ENCODE measurements at regions not wholly inside any gene's neighbourhood (a gene's known extent, or its start where the extent isn't known, plus 50 kb on each side); places are given as distances from the start of the nearest gene placed in this dataset.

- H3K4me2 ChIP-seq: no peak overlapping the region
- peaks cover 5% of the 10 kb centered on the region; the same call in 1 of the 2 replicates for H3K9me2 ChIP-seq (ENCODE audit: insufficient read depth)
- no peak overlapping the region for H3K4me3 Mint-ChIP-seq
- no peaks in the 10 kb centered on the region for H3F3A ChIP-seq (replicated peaks; ENCODE audit: low read depth)
- no peaks in the 10 kb centered on the region for H3K79me2 ChIP-seq (replicated peaks; ENCODE audit: insufficient read depth)
- no peak overlapping the region for H3K4me3 ChIP-seq
- no peaks in the 10 kb centered on the region for H3K36me3 ChIP-seq (ENCODE audit: insufficient read depth)
- no peaks in the 10 kb centered on the region for H3K27me3 Mint-ChIP-seq (ENCODE audit: insufficient read depth, low read depth, poor library complexity)
- no peaks in the 10 kb centered on the region for H3K27me3 ChIP-seq (ENCODE audit: insufficient read depth)
- no peak overlapping the region for H3K27ac ChIP-seq (ENCODE audit: low read depth)
- peaks cover 10% of the 10 kb centered on the region; the same call in 2 of the 3 replicates for H3K4me1 Mint-ChIP-seq
- H3K36me3 Mint-ChIP-seq (ENCODE audit: low read depth): no peaks in the 10 kb centered on the region
- no peak for ATAC-seq
- DNase-seq (ENCODE audit: low spot score): no peak
- no peak for TF ChIP-seq JUNB (IDR thresholded peaks at IDR 0.05; ENCODE audit: unreplicated experiment)
- no peak for TF ChIP-seq ZNF114 (CRISPR knock-in tag; IDR thresholded peaks at IDR 0.05)
- no peak for TF ChIP-seq CREB1 (CRISPR knock-in tag; IDR thresholded peaks at IDR 0.05; ENCODE audit: low read depth)
- TF ChIP-seq CTCF (conservative IDR thresholded peaks at IDR 0.05; ENCODE audit: low read depth in 2 of 2): no peak
- no peak for TF ChIP-seq REST (IDR thresholded peaks at IDR 0.05; ENCODE audit: unreplicated experiment)
- no peak overlapping the region for H3K27ac Mint-ChIP-seq
- no peak overlapping the region for H2AFZ ChIP-seq
- H3K4me1 ChIP-seq (ENCODE audit: insufficient read depth): no peaks in the 10 kb centered on the region
- no peaks in the 10 kb centered on the region for H4K20me1 ChIP-seq (replicated peaks; ENCODE audit: insufficient read depth)
- H3K9me3 Mint-ChIP-seq: no peaks in the 10 kb centered on the region
Observed at GRCh38 chr2:123696021-123696420, 329.1 kb upstream of the CNTNAP5 start.

GRCh38 chr2:123696799-123697410, 328.2 kb upstream of the CNTNAP5 start:
- Mint-ChIP-seq H3K36me3 (ENCODE audit: low read depth) (no peaks in the 10 kb centered on the region), H3K4me3 (no peak overlapping the region), H3K9me3 (no peaks in the 10 kb centered on the region), H3K27me3 (ENCODE audit: insufficient read depth, low read depth, poor library complexity) (no peaks in the 10 kb centered on the region), H3K4me1 (peaks cover 8% of the 10 kb centered on the region; the same call in 2 of the 3 replicates), H3K27ac (no peak overlapping the region)
- H3K79me2 ChIP-seq (replicated peaks; ENCODE audit: insufficient read depth): no peaks in the 10 kb centered on the region
- ATAC-seq (no peak), DNase-seq (ENCODE audit: low spot score) (no peak)
- no peaks in the 10 kb centered on the region for H3K4me1 ChIP-seq (ENCODE audit: insufficient read depth)
- H3K27ac ChIP-seq (ENCODE audit: low read depth): no peak overlapping the region
- no peak overlapping the region for H2AFZ ChIP-seq
- H3K4me3 ChIP-seq: no peak overlapping the region
- peaks cover 5% of the 10 kb centered on the region; the same call in 1 of the 2 replicates for H3K9me2 ChIP-seq (ENCODE audit: insufficient read depth)
- H3K36me3 ChIP-seq (ENCODE audit: insufficient read depth): no peaks in the 10 kb centered on the region
- no peaks in the 10 kb centered on the region for H3F3A ChIP-seq (replicated peaks; ENCODE audit: low read depth)
- no peak overlapping the region for H3K4me2 ChIP-seq
- no peaks in the 10 kb centered on the region for H3K27me3 ChIP-seq (ENCODE audit: insufficient read depth)
- H4K20me1 ChIP-seq (replicated peaks; ENCODE audit: insufficient read depth): no peaks in the 10 kb centered on the region
- TF ChIP-seq ZNF331 (CRISPR knock-in tag; IDR thresholded peaks at IDR 0.05; ENCODE audit: low read depth) (no peak), JUNB (IDR thresholded peaks at IDR 0.05; ENCODE audit: unreplicated experiment) (no peak), EZH2 (IDR thresholded peaks at IDR 0.05; ENCODE audit: low read depth, unreplicated experiment) (no peak), EZH2phosphoT487 (IDR thresholded peaks at IDR 0.05; ENCODE audit: unreplicated experiment) (no peak), NANOG (IDR thresholded peaks at IDR 0.05; ENCODE audit: borderline replicate concordance) (no peak), STAT1 (IDR thresholded peaks at IDR 0.05; ENCODE audit: unreplicated experiment) (no peak), ZNF114 (CRISPR knock-in tag; IDR thresholded peaks at IDR 0.05) (no peak), REST (IDR thresholded peaks at IDR 0.05; ENCODE audit: unreplicated experiment) (no peak), CREB1 (CRISPR knock-in tag; IDR thresholded peaks at IDR 0.05; ENCODE audit: low read depth) (no peak), POLR2AphosphoS5 (IDR thresholded peaks at IDR 0.05; ENCODE audit: low read depth) (no peak), CTCF (conservative IDR thresholded peaks at IDR 0.05; ENCODE audit: low read depth in 2 of 2) (no peak)

Measured in GM23338 (cell line).